ENCODE measurements at regions not wholly inside any gene's neighbourhood (a gene's known extent, or its start where the extent isn't known, plus 50 kb on each side); places are given as distances from the start of the nearest gene placed in this dataset.

- Histone ChIP-seq H3K4me1 (ENCODE audit: insufficient read depth, low read length) (no peaks in the 10 kb centered on the region), H3K79me2 (ENCODE audit: insufficient read depth, low read length) (no peaks in the 10 kb centered on the region), H3K27ac (ENCODE audit: extremely low read length, insufficient read depth, low read length) (no peak overlapping the region), H3K4me2 (ENCODE audit: low read depth, low read length) (no peak overlapping the region), H4K20me1 (ENCODE audit: insufficient read depth, low read length) (no peaks in the 10 kb centered on the region), H3K27me3 (ENCODE audit: control insufficient read depth in 1 of 2, insufficient read depth in 2 of 2, low read length in 2 of 2) (no peaks in the 10 kb centered on the region), H3K4me3 (replicated peaks in 1 of 3; ENCODE audit: insufficient read depth in 1 of 3, low read depth in 2 of 3, low read length in 3 of 3) (no peak overlapping the region), H2AFZ (ENCODE audit: low read length) (no peak overlapping the region), H3K9me3 (ENCODE audit: low read length) (no peaks in the 10 kb centered on the region), H3K36me3 (replicated peaks in 1 of 2; ENCODE audit: control insufficient read depth in 1 of 2, insufficient read depth in 2 of 2, low read length in 2 of 2) (no peaks in the 10 kb centered on the region), H3K9ac (ENCODE audit: insufficient read depth, low read depth, low read length) (no peak overlapping the region)
- ATAC-seq (no peak), DNase-seq (ENCODE audit: low spot score) (no peak), FAIRE-seq (no peak)
- BruUV-seq (replicated peaks), result no TSS peak
- CTCF ChIA-PET (ENCODE audit: low intra/inter-chr PET ratio, low total read pairs), result no interaction called here
- POLR2A ChIA-PET, result no interaction called here
- in situ Hi-C loops (cut with HindIII; ENCODE audit: extremely low pct_ligation_motif_present, low pct_unique_long_range_greater_than_20kb), result no loop called here
- 0% methylated on average over 2 of the region's 2 CpGs for WGBS (ENCODE audit: low lambda C conversion rate)
- intact Hi-C loops (cut with micrococcal nuclease; ENCODE audit: unreplicated experiment), result no loop called here
- TF ChIP-seq ZNF616 (CRISPR knock-in tag; IDR thresholded peaks at IDR 0.05; ENCODE audit: low read depth) (no peak), PITX1 (CRISPR knock-in tag; IDR thresholded peaks at IDR 0.05) (no peak), RNF2 (conservative IDR thresholded peaks at IDR 0.05; ENCODE audit: low read depth) (no peak), ZNF605 (CRISPR knock-in tag; IDR thresholded peaks at IDR 0.05) (no peak), PHF5A (CRISPR knock-in tag; IDR thresholded peaks at IDR 0.05; ENCODE audit: low read depth, unreplicated experiment) (no peak), IRF1 (CRISPR knock-in tag; IDR thresholded peaks at IDR 0.05; ENCODE audit: low read depth) (no peak), MIXL1 (CRISPR knock-in tag; IDR thresholded peaks at IDR 0.05) (no peak), CBFB (CRISPR knock-in tag; IDR thresholded peaks at IDR 0.05) (no peak), FOXP1 (IDR thresholded peaks at IDR 0.05) (no peak), FOXP1 (CRISPR knock-in tag; IDR thresholded peaks at IDR 0.05) (no peak), ZMYM3 (CRISPR knock-in tag; IDR thresholded peaks at IDR 0.05) (no peak), AKAP8 (CRISPR knock-in tag; IDR thresholded peaks at IDR 0.05) (no peak), ZNF766 (CRISPR knock-in tag; IDR thresholded peaks at IDR 0.05; ENCODE audit: borderline replicate concordance) (no peak), U2AF2 (IDR thresholded peaks at IDR 0.05; ENCODE audit: low read depth, low read length) (no peak), ZNF207 (IDR thresholded peaks at IDR 0.05; ENCODE audit: borderline replicate concordance) (no peak), ZNF607 (CRISPR knock-in tag; IDR thresholded peaks at IDR 0.05; ENCODE audit: borderline replicate concordance) (no peak), ZNF543 (CRISPR knock-in tag; IDR thresholded peaks at IDR 0.05) (no peak), ZNF296 (CRISPR knock-in tag; conservative IDR thresholded peaks at IDR 0.05) (no peak), CHD4 (IDR thresholded peaks at IDR 0.05; ENCODE audit: borderline replicate concordance, low read length) (no peak)
Measured at GRCh38 chr4:101515099-101515498, 167.8 kb upstream of the PPP3CA start.
